GM23338 (cell line): ENCODE measurements at regions not wholly inside any gene's neighbourhood (a gene's known extent, or its start where the extent isn't known, plus 50 kb on each side); places are given as distances from the start of the nearest gene placed in this dataset.

Experiments
- ATAC-seq: fragments of 200-7000 bp; cut with Tn5 transposase; 3 replicates; pipeline ENCODE4 v1.9.1; 2020
- DNase-seq: peaks from one replicate; pipeline ENCODE4 v3.0.0-alpha.2; 2015; ENCODE audit warnings: low spot score
- H2AFZ ChIP-seq: fragments of 200-600 bp; sonication (generic); 2 replicates; pipeline ENCODE4 v1.8.0; 2016; ENCODE audit warnings: antibody characterized with exemption, mild to moderate bottlenecking, moderate library complexity
- H3F3A ChIP-seq: fragments of 200-600 bp; sonication (generic); replicated peaks from 2 replicates; pipeline ENCODE4 v1.8.0; 2017; ENCODE audit warnings: antibody characterized with exemption, mixed run types, low read depth
- H3K27ac ChIP-seq: fragments of 200-600 bp; sonication (generic); 2 replicates; pipeline ENCODE4 v1.6.1; 2016; ENCODE audit warnings: low read depth
- H3K27me3 ChIP-seq: fragments of 200-600 bp; sonication (generic); 2 replicates; pipeline ENCODE4 v1.8.0; 2016; ENCODE audit warnings: mild to moderate bottlenecking, mixed run types, moderate library complexity; ENCODE audit not compliant: insufficient read depth
- H3K36me3 ChIP-seq: fragments of 200-600 bp; sonication (generic); 2 replicates; pipeline ENCODE4 v1.8.0; 2016; ENCODE audit warnings: mild to moderate bottlenecking; ENCODE audit not compliant: insufficient read depth
- H3K4me1 ChIP-seq: fragments of 200-600 bp; sonication (generic); 2 replicates; pipeline ENCODE4 v1.8.0; 2016; ENCODE audit warnings: mild to moderate bottlenecking, moderate library complexity; ENCODE audit not compliant: insufficient read depth
- H3K4me2 ChIP-seq: fragments of 200-600 bp; sonication (generic); 2 replicates; pipeline ENCODE4 v1.7.1; 2017; ENCODE audit warnings: mixed run types
- H3K4me3 ChIP-seq: fragments of 200-600 bp; sonication (generic); 2 replicates; pipeline ENCODE4 v1.6.1; 2016; ENCODE audit warnings: mixed run types
- H3K79me2 ChIP-seq: fragments of 200-600 bp; sonication (generic); replicated peaks from 2 replicates; pipeline ENCODE4 v1.8.0; 2017; ENCODE audit warnings: mild to moderate bottlenecking; ENCODE audit not compliant: insufficient read depth
- H3K9me2 ChIP-seq: fragments of 200-600 bp; sonication (generic); 2 replicates; pipeline ENCODE4 v1.8.0; 2017; ENCODE audit not compliant: insufficient read depth
- H4K20me1 ChIP-seq: fragments of 200-600 bp; sonication (generic); replicated peaks from 2 replicates; pipeline ENCODE4 v1.8.0; 2017; ENCODE audit warnings: mild to moderate bottlenecking; ENCODE audit not compliant: insufficient read depth
- H3K27ac Mint-ChIP-seq: 2 replicates; pipeline ENCODE4 v1.8.0; 2020; ENCODE audit warnings: inconsistent platforms, mild to moderate bottlenecking, moderate library complexity, mixed read lengths
- H3K27me3 Mint-ChIP-seq: 3 replicates; pipeline ENCODE4 v1.8.0; 2022; ENCODE audit warnings: low read depth, mild to moderate bottlenecking, moderate library complexity, mixed read lengths, inconsistent platforms; ENCODE audit not compliant: insufficient read depth, poor library complexity
- H3K36me3 Mint-ChIP-seq: 3 replicates; pipeline ENCODE4 v1.8.0; 2021; ENCODE audit warnings: low read depth, mild to moderate bottlenecking, inconsistent platforms, moderate library complexity, mixed read lengths
- H3K4me1 Mint-ChIP-seq: 3 replicates; pipeline ENCODE4 v1.8.0; 2020; ENCODE audit warnings: mild to moderate bottlenecking, inconsistent platforms, mixed read lengths
- H3K4me3 Mint-ChIP-seq: 3 replicates; pipeline ENCODE4 v1.8.0; 2021; ENCODE audit warnings: moderate library complexity, mild to moderate bottlenecking, inconsistent platforms, mixed read lengths
- H3K9me3 Mint-ChIP-seq: 3 replicates; pipeline ENCODE4 v1.8.0; 2020; ENCODE audit warnings: moderate library complexity, mild to moderate bottlenecking, inconsistent platforms, mixed read lengths
- CREB1 ChIP-seq: fragments of 250-450 bp; sonication (Bioruptor Pico); IDR thresholded peaks from 2 replicates; pipeline ENCODE4 v1.5.0; 2020; ENCODE audit warnings: low read depth, mild to moderate bottlenecking, moderate library complexity
- EZH2 ChIP-seq: fragments of 200-600 bp; sonication (generic); IDR thresholded peaks from one replicate; pipeline ENCODE4 v1.8.0; 2017; ENCODE audit warnings: antibody characterized with exemption, mild to moderate bottlenecking, low read depth; ENCODE audit not compliant: unreplicated experiment
- EZH2phosphoT487 ChIP-seq: fragments of 200-600 bp; sonication (generic); IDR thresholded peaks from one replicate; pipeline ENCODE4 v1.8.1; 2018; ENCODE audit warnings: antibody characterized with exemption; ENCODE audit not compliant: unreplicated experiment
- JUNB ChIP-seq: IDR thresholded peaks from one replicate; pipeline ENCODE4 v1.6.1; 2016; ENCODE audit warnings: antibody characterized with exemption; ENCODE audit not compliant: unreplicated experiment
- NANOG ChIP-seq: IDR thresholded peaks from 2 replicates; pipeline ENCODE4 v1.6.1; 2016; ENCODE audit warnings: antibody characterized with exemption, borderline replicate concordance
- ZNF114 ChIP-seq: fragments of 250-450 bp; sonication (Bioruptor Pico); IDR thresholded peaks from 2 replicates; pipeline ENCODE4 v1.5.0; 2020; ENCODE audit warnings: mild to moderate bottlenecking, moderate library complexity
- ZNF462 ChIP-seq: fragments of 250-450 bp; sonication (Bioruptor Pico); IDR thresholded peaks from 2 replicates; pipeline ENCODE4 v1.5.0; 2020; ENCODE audit warnings: mild to moderate bottlenecking, moderate library complexity
- TF ChIP-seq, protein P1 (sequence below): IDR thresholded peaks from one replicate; pipeline ENCODE4 v1.6.1; 2018; ENCODE audit warnings: antibody characterized with exemption; ENCODE audit not compliant: unreplicated experiment

GRCh38 chr6:153437193-153437592 lies 306.1 kb upstream of the RGS17 start (continued):
- TF ChIP-seq ZNF462 (CRISPR knock-in tag) (no peak), NANOG (peak; percentile 83; the same call in 1 of the 2 replicates), EZH2phosphoT487 (no peak)
- TF ChIP-seq, protein P1, sequence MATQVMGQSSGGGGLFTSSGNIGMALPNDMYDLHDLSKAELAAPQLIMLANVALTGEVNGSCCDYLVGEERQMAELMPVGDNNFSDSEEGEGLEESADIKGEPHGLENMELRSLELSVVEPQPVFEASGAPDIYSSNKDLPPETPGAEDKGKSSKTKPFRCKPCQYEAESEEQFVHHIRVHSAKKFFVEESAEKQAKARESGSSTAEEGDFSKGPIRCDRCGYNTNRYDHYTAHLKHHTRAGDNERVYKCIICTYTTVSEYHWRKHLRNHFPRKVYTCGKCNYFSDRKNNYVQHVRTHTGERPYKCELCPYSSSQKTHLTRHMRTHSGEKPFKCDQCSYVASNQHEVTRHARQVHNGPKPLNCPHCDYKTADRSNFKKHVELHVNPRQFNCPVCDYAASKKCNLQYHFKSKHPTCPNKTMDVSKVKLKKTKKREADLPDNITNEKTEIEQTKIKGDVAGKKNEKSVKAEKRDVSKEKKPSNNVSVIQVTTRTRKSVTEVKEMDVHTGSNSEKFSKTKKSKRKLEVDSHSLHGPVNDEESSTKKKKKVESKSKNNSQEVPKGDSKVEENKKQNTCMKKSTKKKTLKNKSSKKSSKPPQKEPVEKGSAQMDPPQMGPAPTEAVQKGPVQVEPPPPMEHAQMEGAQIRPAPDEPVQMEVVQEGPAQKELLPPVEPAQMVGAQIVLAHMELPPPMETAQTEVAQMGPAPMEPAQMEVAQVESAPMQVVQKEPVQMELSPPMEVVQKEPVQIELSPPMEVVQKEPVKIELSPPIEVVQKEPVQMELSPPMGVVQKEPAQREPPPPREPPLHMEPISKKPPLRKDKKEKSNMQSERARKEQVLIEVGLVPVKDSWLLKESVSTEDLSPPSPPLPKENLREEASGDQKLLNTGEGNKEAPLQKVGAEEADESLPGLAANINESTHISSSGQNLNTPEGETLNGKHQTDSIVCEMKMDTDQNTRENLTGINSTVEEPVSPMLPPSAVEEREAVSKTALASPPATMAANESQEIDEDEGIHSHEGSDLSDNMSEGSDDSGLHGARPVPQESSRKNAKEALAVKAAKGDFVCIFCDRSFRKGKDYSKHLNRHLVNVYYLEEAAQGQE: no peak

DNA sequence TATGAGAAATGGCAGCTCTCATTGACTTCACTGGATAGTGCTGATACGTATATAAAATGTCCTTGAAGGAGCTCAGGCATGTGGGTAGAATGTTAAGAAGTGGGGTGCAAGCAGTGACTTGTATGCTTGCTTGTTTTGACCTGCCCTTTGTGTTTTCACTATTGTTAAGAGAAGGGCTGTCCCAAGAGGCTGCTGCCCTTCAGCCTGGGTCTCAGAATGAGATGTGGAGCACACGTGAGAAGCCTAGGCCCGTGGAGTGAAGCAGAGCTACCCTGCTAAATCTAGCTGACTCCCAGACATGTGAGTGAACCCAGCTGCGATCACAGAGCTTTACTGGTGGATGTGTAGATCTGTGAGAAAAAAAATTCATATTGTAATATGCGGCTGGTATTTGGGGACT lies 305.3 kb upstream of the RGS17 start:
- H3K79me2 ChIP-seq: no peaks in the 10 kb centered on the region
- no peaks in the 10 kb centered on the region for H4K20me1 ChIP-seq
- Mint-ChIP-seq H3K36me3 (no peaks in the 10 kb centered on the region), H3K27me3 (no peaks in the 10 kb centered on the region), H3K4me3 (no peak overlapping the region), H3K4me1 (peaks cover 46% of the 10 kb centered on the region), H3K9me3 (no peaks in the 10 kb centered on the region), H3K27ac (peak overlapping the region; percentile 94)
- H3K27me3 ChIP-seq: no peaks in the 10 kb centered on the region
- peak overlapping the region; percentile 46 for H3K4me2 ChIP-seq
- H3K4me3 ChIP-seq: no peak overlapping the region
- peak; percentile 43 for DNase-seq
- no peaks in the 10 kb centered on the region for H3F3A ChIP-seq
- no peak for TF ChIP-seq EZH2phosphoT487
- TF ChIP-seq JUNB: no peak
- no peak for TF ChIP-seq CREB1 (CRISPR knock-in tag)
- TF ChIP-seq ZNF114: no peak
- no peak for TF ChIP-seq EZH2
- H3K36me3 ChIP-seq: no peaks in the 10 kb centered on the region
- H3K9me2 ChIP-seq: peaks cover 5% of the 10 kb centered on the region
- no peak overlapping the region for H2AFZ ChIP-seq
- H3K4me1 ChIP-seq: peaks cover 38% of the 10 kb centered on the region
- peak; percentile 94 for ATAC-seq
- peak overlapping the region; percentile 55 for H3K27ac ChIP-seq
